HG03060 (cell line): ENCODE measurements at regions not wholly inside any gene's neighbourhood (a gene's known extent, or its start where the extent isn't known, plus 50 kb on each side); places are given as distances from the start of the nearest gene placed in this dataset.

Experiments
- ATAC-seq: cut with Tn5 transposase; IDR thresholded peaks from one replicate; pipeline ENCODE4 v1.9.1; 2021; ENCODE audit warnings: low read depth, moderate number of reproducible peaks; ENCODE audit not compliant: unreplicated experiment

- ATAC-seq, result no peak
Measured at GRCh38 chr6:74650668-74651067, 555.2 kb downstream of the COL12A1 start.

DNA sequence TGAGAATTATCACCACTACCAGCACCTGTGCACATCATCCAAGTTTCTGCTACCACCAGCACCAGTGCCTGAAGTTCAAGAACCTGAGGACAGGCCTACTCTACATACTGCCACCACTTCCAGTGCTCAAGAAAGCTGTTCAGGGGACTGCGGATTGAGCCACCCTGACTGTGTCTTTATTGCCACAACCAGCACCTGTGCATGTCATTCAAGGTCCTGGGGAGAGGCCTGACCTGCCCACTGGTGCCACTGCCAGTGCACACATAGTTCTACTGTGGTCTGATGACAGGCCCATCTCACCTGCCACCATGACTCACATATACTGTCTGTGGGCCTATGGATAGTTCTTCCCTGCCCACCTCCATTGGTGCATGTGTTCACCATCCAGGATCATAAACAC lies 559.4 kb downstream of the COL12A1 start:
- ATAC-seq, result no peak

DNA sequence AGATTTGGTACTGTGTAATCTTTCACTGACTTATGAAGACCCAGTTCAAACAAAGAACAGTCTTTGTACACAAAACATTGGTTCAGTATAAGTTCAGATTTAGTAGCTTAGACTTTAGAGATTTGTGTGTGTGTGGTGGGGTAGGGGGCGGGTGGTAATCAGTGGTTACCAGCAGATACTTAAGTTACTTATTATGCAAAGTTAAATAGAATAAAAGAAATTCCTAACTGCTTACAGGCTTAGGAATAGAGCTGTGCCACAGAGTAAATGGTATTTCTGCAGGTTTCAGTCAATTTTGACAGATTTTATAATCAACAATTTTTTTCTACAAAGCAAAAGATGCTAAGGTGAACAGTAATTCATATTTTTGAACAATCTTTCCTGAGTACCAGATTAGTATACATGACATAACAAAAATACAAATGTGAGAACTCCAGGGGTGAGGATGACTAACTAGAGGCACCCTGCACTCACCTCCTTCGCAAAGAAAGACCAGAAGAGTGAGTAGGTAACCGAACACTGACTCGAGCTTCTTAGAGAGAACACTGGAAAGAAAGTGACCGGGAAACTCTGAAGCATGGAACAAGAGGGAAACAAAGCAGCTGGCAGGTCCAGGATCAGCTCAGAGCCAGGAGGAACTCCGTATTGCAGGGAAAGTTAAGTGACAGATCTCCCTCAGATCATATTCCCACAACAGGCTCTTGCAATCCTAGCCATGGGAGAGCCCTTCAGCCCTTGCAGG lies 560.6 kb downstream of the COL12A1 start:
- no peak for ATAC-seq

- ATAC-seq, result no peak
Measured at GRCh38 chr6:74642101-74642500, 563.8 kb downstream of the COL12A1 start.

- no peak for ATAC-seq
Measured at GRCh38 chr6:74638412-74638811, 567.4 kb downstream of the COL12A1 start.

- ATAC-seq, result no peak
Measured at GRCh38 chr6:74632196-74632875, 573.5 kb downstream of the COL12A1 start.

DNA sequence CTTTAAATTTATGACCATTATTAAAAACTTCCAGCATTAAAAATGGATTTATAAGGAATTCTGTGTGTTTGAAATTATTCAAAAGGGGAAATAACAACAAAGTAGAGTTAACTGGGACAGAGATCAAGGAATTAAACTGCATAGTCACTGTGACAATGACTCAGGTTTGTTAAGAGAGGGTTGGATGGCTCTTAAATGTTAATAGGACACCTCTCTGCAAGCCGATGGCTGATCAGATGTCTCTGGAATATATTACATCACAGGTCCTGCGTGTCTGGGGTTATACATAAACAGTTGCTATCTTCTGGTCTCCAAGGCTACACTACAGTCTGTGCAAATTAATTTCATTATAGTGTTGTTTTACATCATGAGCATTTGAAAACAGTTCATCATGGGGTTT lies 574.3 kb downstream of the COL12A1 start:
- no peak for ATAC-seq

DNA sequence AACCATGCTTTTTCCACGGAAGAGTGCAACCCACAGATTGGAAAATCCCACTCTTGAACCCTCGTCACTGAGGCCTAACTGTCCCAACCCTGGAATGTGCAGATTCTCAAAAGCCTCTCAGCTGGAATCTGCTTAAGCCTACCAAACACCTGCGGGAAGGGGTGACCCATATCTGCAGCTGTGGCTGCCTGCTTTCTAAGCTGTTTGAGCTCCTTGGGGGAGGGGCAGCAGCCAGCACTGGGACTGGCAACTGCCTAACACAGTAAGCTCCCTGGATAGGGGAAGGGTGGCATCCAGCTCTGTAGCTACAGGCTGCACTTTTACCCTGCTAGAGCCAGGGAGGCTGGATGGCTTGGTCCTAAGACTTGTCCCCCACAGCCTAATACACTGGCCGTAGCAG lies 579.6 kb downstream of the COL12A1 start:
- ATAC-seq, result no peak

DNA sequence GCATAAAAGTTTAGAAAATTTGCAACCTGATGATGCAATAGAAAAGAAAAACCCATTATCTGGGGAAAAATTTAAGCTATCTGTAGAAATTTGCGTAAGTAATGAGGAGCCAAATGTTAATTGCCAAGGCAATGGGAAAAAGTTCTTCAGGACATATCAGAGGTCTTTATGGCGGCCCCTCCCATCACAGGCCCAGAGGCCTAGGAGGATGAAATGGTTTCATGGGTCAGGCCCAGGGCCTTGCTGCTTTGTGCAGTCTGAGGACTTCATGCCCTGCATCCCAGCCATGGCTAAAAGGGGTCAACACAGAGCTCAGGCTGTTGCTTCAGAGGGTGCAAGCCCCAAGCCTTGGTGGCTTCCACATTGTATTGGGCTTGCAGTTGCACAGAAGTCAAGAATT lies 582.8 kb downstream of the COL12A1 start:
- ATAC-seq, result no peak

GRCh38 chr6:74611220-74611619 lies 594.6 kb downstream of the COL12A1 start:
- no peak for ATAC-seq

- ATAC-seq, result no peak
Measured at GRCh38 chr6:74610352-74610751, 595.5 kb downstream of the COL12A1 start.

DNA sequence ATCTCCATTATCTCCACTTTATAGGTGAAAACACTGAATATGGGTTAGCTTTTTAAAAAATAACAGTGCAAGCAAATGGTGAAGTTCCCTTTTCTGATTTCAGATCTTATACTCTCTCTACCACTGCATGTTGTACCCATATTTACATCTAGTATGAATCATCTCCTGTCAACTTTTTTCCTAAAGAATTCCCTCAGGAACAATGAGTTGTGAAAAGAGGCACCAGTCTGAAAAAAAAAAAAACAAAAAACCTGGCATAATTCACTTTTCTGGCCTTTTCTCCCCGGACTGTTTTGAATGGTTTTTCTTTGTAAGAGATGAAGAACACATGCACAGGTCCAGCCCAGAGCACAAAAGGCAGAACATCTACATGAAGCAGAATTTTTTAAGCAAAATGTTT lies 596.0 kb downstream of the COL12A1 start:
- no peak for ATAC-seq

DNA sequence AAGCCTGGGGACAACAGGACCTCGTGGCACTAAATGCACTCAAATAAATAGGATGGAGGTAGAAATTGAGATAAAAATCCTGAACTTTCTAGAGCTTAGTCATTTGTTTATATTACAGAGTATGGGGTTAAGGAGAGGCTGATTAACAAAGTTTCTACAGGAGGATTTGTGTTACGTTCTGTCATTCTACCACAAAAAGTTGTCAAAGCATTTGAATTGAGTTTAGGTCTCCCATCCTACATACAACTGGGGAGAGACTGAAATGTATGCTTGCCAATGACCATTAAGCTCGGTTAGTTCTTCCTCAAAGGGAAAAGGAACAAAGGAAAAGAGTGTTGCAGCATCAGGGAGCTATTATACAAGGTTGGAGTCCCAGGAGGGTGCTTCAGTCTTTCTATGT lies 597.9 kb downstream of the COL12A1 start:
- ATAC-seq, result no peak

- ATAC-seq, result no peak
Measured at GRCh38 chr6:74607468-74607867, 598.4 kb downstream of the COL12A1 start.

- no peak for ATAC-seq
Measured at GRCh38 chr6:74606582-74607071, 599.2 kb downstream of the COL12A1 start.

GRCh38 chr6:74605922-74606581 lies 599.8 kb downstream of the COL12A1 start:
- no peak for ATAC-seq

DNA sequence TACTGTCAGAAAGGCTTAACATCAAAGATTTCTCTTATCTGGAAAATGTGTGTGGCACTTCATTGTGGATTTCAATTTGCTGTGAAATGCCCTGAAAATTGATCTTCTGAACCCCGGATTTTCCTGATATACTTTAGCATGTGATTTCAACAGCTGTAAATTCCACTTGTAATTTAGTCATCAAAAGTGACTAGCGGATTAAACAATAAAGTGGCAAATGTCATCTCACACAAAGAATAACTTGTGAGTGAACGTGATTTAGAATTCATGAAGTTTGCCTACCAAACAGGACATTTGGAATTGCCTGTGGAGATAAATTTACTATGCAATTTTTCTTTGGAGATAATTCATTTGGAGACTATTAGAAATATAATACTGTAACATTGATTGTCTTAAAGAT lies 601.6 kb downstream of the COL12A1 start:
- ATAC-seq, result no peak

DNA sequence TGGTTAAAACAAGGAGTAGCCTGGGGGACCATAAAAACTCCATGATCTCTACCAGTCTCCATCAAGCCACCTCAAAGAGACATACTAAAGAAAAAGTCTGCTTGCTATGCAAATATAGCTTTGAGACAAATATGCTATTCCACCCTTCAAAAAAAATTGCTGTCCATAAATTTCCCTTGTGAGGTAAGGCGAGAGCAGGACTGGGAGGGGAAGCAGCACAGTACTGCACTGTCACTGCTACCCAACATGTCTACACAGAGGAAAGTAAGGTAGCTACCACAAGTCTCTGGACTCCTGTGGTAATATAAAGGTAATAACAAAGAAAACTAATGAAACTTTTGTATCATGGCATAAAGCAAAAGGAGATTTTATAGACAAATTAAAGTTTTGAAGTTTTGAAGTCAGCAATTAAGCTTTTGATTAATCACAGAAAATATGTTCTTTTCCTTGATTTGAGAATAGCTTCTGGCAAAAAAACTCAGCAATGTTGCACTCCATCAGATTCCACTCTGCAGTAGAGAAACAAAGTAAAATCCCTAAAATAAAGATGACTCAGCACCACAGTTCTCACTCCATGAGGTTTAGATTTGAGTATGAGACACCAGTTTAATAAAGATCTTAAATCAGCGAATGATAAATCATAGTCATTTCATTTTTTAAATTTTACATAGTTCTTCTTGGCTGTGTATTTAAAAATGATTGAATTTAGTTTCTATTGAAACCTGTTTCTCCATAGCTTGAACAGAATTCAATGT lies 602.4 kb downstream of the COL12A1 start:
- ATAC-seq, result no peak

DNA sequence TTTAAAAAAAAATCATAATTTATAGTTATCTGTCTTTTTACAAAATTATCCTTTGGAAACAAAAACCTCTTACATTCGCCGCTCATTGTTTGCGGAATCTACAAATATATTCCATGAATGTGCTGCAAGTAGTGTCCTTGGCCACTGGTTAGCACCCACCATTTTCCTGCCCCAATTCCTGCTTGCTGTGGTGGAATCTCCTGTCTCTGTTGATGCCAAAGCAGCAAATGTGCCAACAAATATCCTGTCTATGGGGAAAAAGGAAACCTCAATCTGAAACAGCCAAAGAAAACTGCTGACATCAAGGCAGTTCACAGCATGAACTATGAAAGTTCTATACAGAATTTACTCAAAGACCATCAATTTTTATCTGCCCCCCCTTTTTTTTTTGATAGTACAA lies 603.6 kb downstream of the COL12A1 start:
- no peak for ATAC-seq

- ATAC-seq, result peak; percentile 95
Measured at GRCh38 chr6:74598462-74599393, 607.1 kb downstream of the COL12A1 start.
